AG09319 (cell line): ENCODE measurements at regions not wholly inside any gene's neighbourhood (a gene's known extent, or its start where the extent isn't known, plus 50 kb on each side); places are given as distances from the start of the nearest gene placed in this dataset.

Source experiments
- DNase-seq: peaks from one replicate; pipeline ENCODE4 v3.0.0-alpha.2; 2010; ENCODE audit warnings: low read depth; ENCODE audit errors: extremely low read depth
- CTCF ChIP-seq: IDR thresholded peaks from 2 replicates; pipeline ENCODE4 v1.5.1; 2011; ENCODE audit warnings: low read depth, mild to moderate bottlenecking, inconsistent platforms, low read length, moderate library complexity

GRCh38 chr11:38302564-38302963, 1704.5 kb upstream of the RAG2 start:
- TF ChIP-seq CTCF, result no peak
- no peak for DNase-seq

- no peak for TF ChIP-seq CTCF
Observed at GRCh38 chr11:38300570-38300969, 1702.5 kb upstream of the RAG2 start.

GRCh38 chr11:38296211-38296776, 1698.3 kb upstream of the RAG2 start:
- TF ChIP-seq CTCF, result no peak

More at GRCh38 chr11:38300570-38300969, 1702.5 kb upstream of the RAG2 start:
- no peak for DNase-seq

GRCh38 chr11:38282718-38283117, 1684.7 kb upstream of the RAG2 start:
- no peak for TF ChIP-seq CTCF

More at GRCh38 chr11:38296211-38296776, 1698.3 kb upstream of the RAG2 start:
- no peak for DNase-seq

GRCh38 chr11:38278457-38279141, 1680.6 kb upstream of the RAG2 start:
- no peak for DNase-seq
- TF ChIP-seq CTCF, result no peak

More at GRCh38 chr11:38282718-38283117, 1684.7 kb upstream of the RAG2 start:
- no peak for DNase-seq

- no peak for TF ChIP-seq CTCF
- no peak for DNase-seq
Observed at GRCh38 chr11:38274031-38274430, 1676.0 kb upstream of the RAG2 start.

- TF ChIP-seq CTCF, result no peak
- no peak for DNase-seq
Observed at GRCh38 chr11:38272376-38272775, 1674.3 kb upstream of the RAG2 start.
